H9 (cell line): ENCODE measurements at regions not wholly inside any gene's neighbourhood (a gene's known extent, or its start where the extent isn't known, plus 50 kb on each side); places are given as distances from the start of the nearest gene placed in this dataset.

ENCODE experiments used
- DNase-seq: peaks from one replicate; pipeline ENCODE4 v3.0.0-alpha.2; 2017
- H2AFZ ChIP-seq: one replicate; pipeline ENCODE4 v1.6.1; 2013; ENCODE audit warnings: mild to moderate bottlenecking, low read length, control low read depth, moderate library complexity
- H2AK5ac ChIP-seq: 2 replicates; pipeline ENCODE4 v1.6.1; 2013; ENCODE audit warnings: low read length, control low read depth, mixed read lengths; ENCODE audit not compliant: insufficient read length
- H2BK120ac ChIP-seq: one replicate; pipeline ENCODE4 v1.6.1; 2013; ENCODE audit warnings: low read depth, mild to moderate bottlenecking, low read length, control low read depth, inconsistent platforms; ENCODE audit not compliant: poor library complexity, severe bottlenecking
- H2BK12ac ChIP-seq: 2 replicates; pipeline ENCODE4 v1.6.1; 2013; ENCODE audit warnings: low read length, control low read depth, mixed read lengths, low read depth; ENCODE audit not compliant: insufficient read length
- H2BK15ac ChIP-seq: 2 replicates; pipeline ENCODE4 v1.6.1; 2013; ENCODE audit warnings: low read depth, low read length, control low read depth
- H2BK20ac ChIP-seq: one replicate; pipeline ENCODE4 v1.6.1; 2013; ENCODE audit warnings: low read depth, mild to moderate bottlenecking, low read length, control low read depth, inconsistent platforms; ENCODE audit not compliant: poor library complexity, severe bottlenecking
- H2BK5ac ChIP-seq: 2 replicates; pipeline ENCODE4 v1.6.1; 2013; ENCODE audit warnings: low read length, control low read depth, mixed read lengths; ENCODE audit not compliant: insufficient read length
- H3K14ac ChIP-seq: 2 replicates; pipeline ENCODE4 v1.6.1; 2013; ENCODE audit warnings: low read length, control low read depth; ENCODE audit not compliant: insufficient read depth
- H3K18ac ChIP-seq: 2 replicates; pipeline ENCODE4 v1.6.1; 2013; ENCODE audit warnings: low read depth, mild to moderate bottlenecking, mixed read lengths, low read length, control low read depth; ENCODE audit not compliant: insufficient read length
- H3K23ac ChIP-seq: 2 replicates; pipeline ENCODE4 v1.6.1; 2013; ENCODE audit warnings: low read length, control low read depth, mixed read lengths, low read depth; ENCODE audit not compliant: insufficient read length
- H3K23me2 ChIP-seq: 2 replicates; pipeline ENCODE4 v1.6.1; 2013; ENCODE audit warnings: low read depth, mild to moderate bottlenecking, mixed read lengths, low read length, control low read depth; ENCODE audit not compliant: insufficient read length, poor library complexity, severe bottlenecking
- H3K27ac ChIP-seq: 2 replicates; pipeline ENCODE4 v1.5.1; 2013; ENCODE audit warnings: low read length, control low read depth, mixed read lengths, low read depth; ENCODE audit not compliant: insufficient read length
- H3K27me3 ChIP-seq: 2 replicates; pipeline ENCODE4 v1.6.1; 2013; ENCODE audit warnings: low read length, control low read depth, inconsistent platforms; ENCODE audit not compliant: insufficient read depth
- H3K4ac ChIP-seq: 2 replicates; pipeline ENCODE4 v1.6.1; 2013; ENCODE audit warnings: low read depth, mild to moderate bottlenecking, control low read depth, inconsistent platforms, low read length, moderate library complexity
- H3K4me1 ChIP-seq: 2 replicates; pipeline ENCODE4 v1.6.1; 2013; ENCODE audit warnings: low read length, control low read depth, inconsistent platforms; ENCODE audit not compliant: insufficient read depth
- H3K4me2 ChIP-seq: 2 replicates; pipeline ENCODE4 v1.6.1; 2013; ENCODE audit warnings: low read length, control low read depth, mixed read lengths; ENCODE audit not compliant: insufficient read length, insufficient read depth
- H3K56ac ChIP-seq: 2 replicates; pipeline ENCODE4 v1.6.1; 2013; ENCODE audit warnings: low read depth, mild to moderate bottlenecking, mixed read lengths, low read length, control low read depth; ENCODE audit not compliant: insufficient read length
- H3K79me1 ChIP-seq: 2 replicates; pipeline ENCODE4 v1.6.1; 2013; ENCODE audit warnings: low read depth, mild to moderate bottlenecking, moderate library complexity, low read length, control low read depth, inconsistent platforms; ENCODE audit not compliant: insufficient read depth, poor library complexity, severe bottlenecking
- H3K79me2 ChIP-seq: 2 replicates; pipeline ENCODE4 v1.6.1; 2013; ENCODE audit warnings: low read length, control low read depth, inconsistent platforms; ENCODE audit not compliant: insufficient read depth
- H3K9ac ChIP-seq: 2 replicates; pipeline ENCODE4 v1.6.1; 2013; ENCODE audit warnings: low read length, control low read depth, mixed read lengths; ENCODE audit not compliant: insufficient read length; ENCODE audit errors: extremely low read depth
- H3K9me3 ChIP-seq: one replicate; pipeline ENCODE4 v1.6.1; 2013; ENCODE audit warnings: low read depth, low read length, inconsistent platforms; ENCODE audit not compliant: control insufficient read depth
- H3T11ph ChIP-seq: one replicate; pipeline ENCODE4 v1.6.1; 2013; ENCODE audit warnings: mild to moderate bottlenecking, low read length, control low read depth, inconsistent platforms
- H4K20me1 ChIP-seq: one replicate; pipeline ENCODE4 v1.6.1; 2013; ENCODE audit not compliant: control insufficient read depth, insufficient read length, insufficient read depth
- H4K5ac ChIP-seq: 2 replicates; pipeline ENCODE4 v1.6.1; 2013; ENCODE audit warnings: low read depth, mild to moderate bottlenecking, mixed read lengths, low read length, control low read depth; ENCODE audit not compliant: insufficient read length
- H4K8ac ChIP-seq: replicated peaks from 2 replicates; pipeline ENCODE4 v1.6.1; 2013; ENCODE audit warnings: low read length, control low read depth, mixed read lengths, low read depth; ENCODE audit not compliant: insufficient read length
- H4K91ac ChIP-seq: 2 replicates; pipeline ENCODE4 v1.6.1; 2013; ENCODE audit warnings: low read depth, mild to moderate bottlenecking, moderate library complexity, mixed read lengths, low read length, control low read depth; ENCODE audit not compliant: insufficient read length
- H3K27ac Mint-ChIP-seq, 3 experiments: 2 replicates in 2 of 3; 3 replicates in 1 of 3; pipeline ENCODE4 v1.8.0; 2020 to 2021; ENCODE audit warnings: mixed read lengths in 3 of 3, mild to moderate bottlenecking in 1 of 3, moderate library complexity in 1 of 3
- H3K27me3 Mint-ChIP-seq: 2 replicates; pipeline ENCODE4 v1.8.0; 2021; ENCODE audit warnings: low read depth, mild to moderate bottlenecking, moderate library complexity, mixed read lengths
- H3K36me3 Mint-ChIP-seq, 3 experiments: 2 replicates in 2 of 3; 3 replicates in 1 of 3; pipeline ENCODE4 v1.8.0; 2020 to 2021; ENCODE audit warnings: low read depth in 3 of 3, mixed read lengths in 3 of 3; ENCODE audit not compliant: insufficient read depth in 1 of 3
- H3K4me1 Mint-ChIP-seq, 2 experiments: 2 replicates each; pipeline ENCODE4 v1.8.0; 2020; ENCODE audit warnings: mixed read lengths in 2 of 2
- H3K4me3 Mint-ChIP-seq, 2 experiments: 2 replicates in 1 of 2; 3 replicates in 1 of 2; pipeline ENCODE4 v1.8.0; 2020 to 2021; ENCODE audit warnings: mild to moderate bottlenecking in 2 of 2, mixed read lengths in 2 of 2, moderate library complexity in 1 of 2
- H3K9me3 Mint-ChIP-seq, 2 experiments: 2 replicates in 1 of 2; 3 replicates in 1 of 2; pipeline ENCODE4 v1.8.0; 2020; ENCODE audit warnings: mild to moderate bottlenecking in 2 of 2, mixed read lengths in 2 of 2, moderate library complexity in 1 of 2
- WGBS: extraction: QIAGEN DNeasy Blood & Tissue Kit; methylation state at CpG from one replicate; pipeline ENCODE4 v1.1.7; 2013; ENCODE audit warnings: missing lambda C conversion rate, low lambda C conversion rate, mixed read lengths; ENCODE audit not compliant: insufficient read length; ENCODE audit errors: extremely low coverage; 5-methylcytosine and 5-hydroxymethylcytosine counted together
- TF ChIP-seq, protein P1 (sequence below): fragments of 200-600 bp; sonication (generic); conservative IDR thresholded peaks from 3 replicates; pipeline ENCODE4 v1.8.0; 2021; ENCODE audit warnings: antibody characterized with exemption, mild to moderate bottlenecking

GRCh38 chr5:2530609-2531008 is 220.9 kb downstream of the IRX2 start:
- no peak overlapping the region for H3T11ph ChIP-seq
- H3K36me3 Mint-ChIP-seq = peaks cover 4 to 6% (median 5%) of the 10 kb centered on the region in 3 experiments; a peak in 3 of 7 replicates
- no peak overlapping the region for H2BK120ac ChIP-seq
- no peaks in the 10 kb centered on the region for H3K27me3 ChIP-seq
- no peaks in the 10 kb centered on the region; the same call in 1 of the 2 replicates for H3K4me1 ChIP-seq
- no peak overlapping the region for H3K27ac Mint-ChIP-seq
- DNase-seq = no peak
- H2BK20ac ChIP-seq = no peak overlapping the region
- H4K20me1 ChIP-seq = no peaks in the 10 kb centered on the region
- H3K9me3 ChIP-seq = peaks cover 10% of the 10 kb centered on the region
- H3K18ac ChIP-seq = no peak overlapping the region
- no peaks in the 10 kb centered on the region for H3K79me1 ChIP-seq
- H4K91ac ChIP-seq = no peak overlapping the region
- H3K79me2 ChIP-seq = no peaks in the 10 kb centered on the region
- H3K9ac ChIP-seq = no peak overlapping the region
- H3K56ac ChIP-seq = no peak overlapping the region
- no CpG with 5 or more reads among the region's 12 CpGs for WGBS
- no peak overlapping the region for H3K4me2 ChIP-seq
- H3K27ac ChIP-seq = no peak overlapping the region
- peaks cover 8 to 18% of the 10 kb centered on the region in 2 experiments for H3K9me3 Mint-ChIP-seq
- H2AK5ac ChIP-seq = no peak overlapping the region
- H3K27me3 Mint-ChIP-seq = peaks cover 3% of the 10 kb centered on the region
- H4K8ac ChIP-seq = no peak overlapping the region
- H3K4ac ChIP-seq = no peak overlapping the region
- peaks cover 0 to 4% of the 10 kb centered on the region in 2 experiments; a peak in 3 of 4 replicates for H3K4me1 Mint-ChIP-seq
- TF ChIP-seq, protein P1, sequence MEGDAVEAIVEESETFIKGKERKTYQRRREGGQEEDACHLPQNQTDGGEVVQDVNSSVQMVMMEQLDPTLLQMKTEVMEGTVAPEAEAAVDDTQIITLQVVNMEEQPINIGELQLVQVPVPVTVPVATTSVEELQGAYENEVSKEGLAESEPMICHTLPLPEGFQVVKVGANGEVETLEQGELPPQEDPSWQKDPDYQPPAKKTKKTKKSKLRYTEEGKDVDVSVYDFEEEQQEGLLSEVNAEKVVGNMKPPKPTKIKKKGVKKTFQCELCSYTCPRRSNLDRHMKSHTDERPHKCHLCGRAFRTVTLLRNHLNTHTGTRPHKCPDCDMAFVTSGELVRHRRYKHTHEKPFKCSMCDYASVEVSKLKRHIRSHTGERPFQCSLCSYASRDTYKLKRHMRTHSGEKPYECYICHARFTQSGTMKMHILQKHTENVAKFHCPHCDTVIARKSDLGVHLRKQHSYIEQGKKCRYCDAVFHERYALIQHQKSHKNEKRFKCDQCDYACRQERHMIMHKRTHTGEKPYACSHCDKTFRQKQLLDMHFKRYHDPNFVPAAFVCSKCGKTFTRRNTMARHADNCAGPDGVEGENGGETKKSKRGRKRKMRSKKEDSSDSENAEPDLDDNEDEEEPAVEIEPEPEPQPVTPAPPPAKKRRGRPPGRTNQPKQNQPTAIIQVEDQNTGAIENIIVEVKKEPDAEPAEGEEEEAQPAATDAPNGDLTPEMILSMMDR = no peak
- no peak overlapping the region for H3K4me3 Mint-ChIP-seq
- no peak overlapping the region for H2AFZ ChIP-seq
- no peak overlapping the region for H2BK15ac ChIP-seq
- no peak overlapping the region for H2BK12ac ChIP-seq
- H3K23ac ChIP-seq = no peak overlapping the region
- no peak overlapping the region for H2BK5ac ChIP-seq
- no peak overlapping the region for H3K14ac ChIP-seq
- H4K5ac ChIP-seq = no peak overlapping the region
- H3K23me2 ChIP-seq = no peaks in the 10 kb centered on the region
